WTC11 (cell line): ENCODE measurements at regions not wholly inside any gene's neighbourhood (a gene's known extent, or its start where the extent isn't known, plus 50 kb on each side); places are given as distances from the start of the nearest gene placed in this dataset.

Experiments used
- ATAC-seq: fragments of 200-7000 bp; cut with Tn5 transposase; 2 replicates; pipeline ENCODE4 v1.10.0; 2021; ENCODE audit warnings: mild to moderate bottlenecking, moderate library complexity
- CTCF ChIA-PET: fragments of 300-600 bp; sonication (Branson Sonifier 250); formaldehyde crosslinking; loops from one replicate; lab custom pipeline; 2021; ENCODE audit warnings: antibody characterized with exemption; lab: Charles Lee
- POLR2A ChIA-PET: fragments of 350-600 bp; sonication (Branson Sonifier 250); formaldehyde crosslinking; loops from one replicate; lab custom pipeline; 2021; ENCODE audit warnings: antibody characterized with exemption; lab: Charles Lee
- DNase-seq: peaks from one replicate; pipeline ENCODE4 v3.0.0; 2021; ENCODE audit warnings: low spot score
- H3K27ac Mint-ChIP-seq: 2 replicates; pipeline ENCODE4 v1.8.0; 2021; ENCODE audit warnings: mixed read lengths
- H3K27me3 Mint-ChIP-seq: 2 replicates; pipeline ENCODE4 v1.8.0; 2021; ENCODE audit warnings: low read depth, mild to moderate bottlenecking, moderate library complexity, mixed read lengths
- H3K36me3 Mint-ChIP-seq: 2 replicates; pipeline ENCODE4 v1.8.0; 2021; ENCODE audit warnings: mixed read lengths
- H3K4me1 Mint-ChIP-seq: 2 replicates; pipeline ENCODE4 v1.8.0; 2022; ENCODE audit warnings: mixed read lengths
- H3K4me3 Mint-ChIP-seq: 2 replicates; pipeline ENCODE4 v1.8.0; 2021; ENCODE audit warnings: mild to moderate bottlenecking, moderate library complexity, mixed read lengths
- H3K9me3 Mint-ChIP-seq: 2 replicates; pipeline ENCODE4 v1.8.0; 2021; ENCODE audit warnings: mixed read lengths
- FOXJ3 ChIP-seq: sonication (generic); formaldehyde crosslinking; IDR thresholded peaks from 2 replicates; pipeline ENCODE4 v1.9.0; 2021; ENCODE audit warnings: missing genetic modification reagents, mild to moderate bottlenecking, borderline replicate concordance
- FOXK1 ChIP-seq: sonication (generic); formaldehyde crosslinking; IDR thresholded peaks from 2 replicates; pipeline ENCODE4 v1.8.0; 2022; ENCODE audit warnings: mild to moderate bottlenecking, moderate library complexity, missing genetic modification reagents
- FOXP1 ChIP-seq: sonication (generic); formaldehyde crosslinking; IDR thresholded peaks from 2 replicates; pipeline ENCODE4 v1.8.0; 2022; ENCODE audit warnings: missing genetic modification reagents, mild to moderate bottlenecking, moderate library complexity, borderline replicate concordance
- GABPB1 ChIP-seq: sonication (generic); formaldehyde crosslinking; IDR thresholded peaks from 2 replicates; pipeline ENCODE4 v1.8.1; 2023; ENCODE audit warnings: mild to moderate bottlenecking, missing genetic modification reagents
- GTF2I ChIP-seq: fragments of 250-450 bp; sonication (Bioruptor Pico); conservative IDR thresholded peaks from 2 replicates; pipeline ENCODE4 v1.4.0; 2021; ENCODE audit warnings: mild to moderate bottlenecking
- NFYB ChIP-seq: sonication (generic); formaldehyde crosslinking; conservative IDR thresholded peaks from 2 replicates; pipeline ENCODE4 v1.8.0; 2022; ENCODE audit warnings: low read depth, missing genetic modification reagents
- STAT6 ChIP-seq: sonication (generic); formaldehyde crosslinking; conservative IDR thresholded peaks from 2 replicates; pipeline ENCODE4 v1.8.1; 2023; ENCODE audit warnings: mild to moderate bottlenecking, low read depth, missing genetic modification reagents, moderate library complexity
- TCF7 ChIP-seq: sonication (generic); formaldehyde crosslinking; IDR thresholded peaks from 2 replicates; pipeline ENCODE4 v1.8.0; 2022; ENCODE audit warnings: mild to moderate bottlenecking, low read depth, missing genetic modification reagents, moderate library complexity
- USF1 ChIP-seq: sonication (generic); formaldehyde crosslinking; IDR thresholded peaks from 2 replicates; pipeline ENCODE4 v1.8.0; 2022; ENCODE audit warnings: mild to moderate bottlenecking, missing genetic modification reagents
- ZBTB21 ChIP-seq: sonication (generic); formaldehyde crosslinking; IDR thresholded peaks from 2 replicates; pipeline ENCODE4 v1.8.1; 2023; ENCODE audit warnings: mild to moderate bottlenecking, missing genetic modification reagents, borderline replicate concordance
- ZMAT4 ChIP-seq: fragments of 250-450 bp; sonication (Bioruptor Pico); IDR thresholded peaks from 2 replicates; pipeline ENCODE4 v1.9.0; 2021; ENCODE audit warnings: mild to moderate bottlenecking
- ZNF263 ChIP-seq: sonication (generic); formaldehyde crosslinking; IDR thresholded peaks from 2 replicates; pipeline ENCODE4 v1.8.1; 2022; ENCODE audit warnings: low read depth, mild to moderate bottlenecking, moderate library complexity, missing genetic modification reagents
- ZNF671 ChIP-seq: fragments of 250-450 bp; sonication (Bioruptor Pico); IDR thresholded peaks from 2 replicates; pipeline ENCODE4 v1.8.0; 2021; ENCODE audit warnings: mild to moderate bottlenecking
- TF ChIP-seq, protein P1 (sequence below): sonication (generic); formaldehyde crosslinking; IDR thresholded peaks from 2 replicates; pipeline ENCODE4 v1.8.1; 2023; ENCODE audit warnings: mild to moderate bottlenecking, missing genetic modification reagents, moderate library complexity
- TF ChIP-seq, protein P2 (sequence below): sonication (generic); formaldehyde crosslinking; IDR thresholded peaks from 2 replicates; pipeline ENCODE4 v1.8.0; 2022; ENCODE audit warnings: mild to moderate bottlenecking, missing genetic modification reagents
- TF ChIP-seq, protein P3 (sequence below): sonication (generic); formaldehyde crosslinking; IDR thresholded peaks from 2 replicates; pipeline ENCODE4 v1.8.1; 2022; ENCODE audit warnings: low read depth, missing genetic modification reagents, borderline replicate concordance
- TF ChIP-seq, protein P4 (sequence below): sonication (generic); formaldehyde crosslinking; IDR thresholded peaks from 2 replicates; pipeline ENCODE4 v1.8.1; 2023; ENCODE audit warnings: mild to moderate bottlenecking, missing genetic modification reagents
- TF ChIP-seq, protein P5 (sequence below): sonication (generic); formaldehyde crosslinking; IDR thresholded peaks from 2 replicates; pipeline ENCODE4 v1.8.0; 2023; ENCODE audit warnings: mild to moderate bottlenecking, missing genetic modification reagents

GRCh38 chr2:199631129-199631528, 173.4 kb upstream of the SATB2 start:
- H3K4me1 Mint-ChIP-seq = peaks cover 18% of the 10 kb centered on the region
- H3K9me3 Mint-ChIP-seq = no peaks in the 10 kb centered on the region
- no peak for TF ChIP-seq FOXJ3
- no peak for ATAC-seq
- no peak for DNase-seq
- no peak overlapping the region for H3K27ac Mint-ChIP-seq
- H3K36me3 Mint-ChIP-seq = no peaks in the 10 kb centered on the region
- CTCF ChIA-PET = no interaction called here
- POLR2A ChIA-PET = no interaction called here
- H3K4me3 Mint-ChIP-seq = no peak overlapping the region
- no peaks in the 10 kb centered on the region for H3K27me3 Mint-ChIP-seq

DNA sequence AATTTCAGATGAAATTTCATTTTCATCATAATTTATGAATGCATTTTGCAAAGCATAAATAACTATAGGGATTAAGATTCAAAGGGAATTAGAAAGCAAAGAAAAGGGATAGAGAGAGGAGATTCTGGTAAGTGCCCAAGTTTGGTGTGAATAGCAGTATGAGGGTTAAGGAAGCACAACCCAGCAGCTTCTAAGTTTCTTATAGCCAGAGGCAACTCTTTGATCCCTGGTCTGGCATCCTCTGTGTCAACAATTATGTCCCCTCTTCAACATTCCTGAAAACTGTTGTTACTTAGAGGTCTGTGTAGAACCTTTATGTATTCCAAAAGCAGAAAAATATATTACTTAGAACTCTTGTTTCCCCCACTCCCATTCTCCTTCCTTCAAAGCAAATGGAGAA, 171.6 kb upstream of the SATB2 start:
- ChIA-PET CTCF (no interaction called here), POLR2A (no interaction called here)
- DNase-seq = no peak
- Mint-ChIP-seq H3K4me1 (peaks cover 26% of the 10 kb centered on the region), H3K27ac (no peak overlapping the region), H3K4me3 (no peak overlapping the region), H3K9me3 (no peaks in the 10 kb centered on the region), H3K27me3 (no peaks in the 10 kb centered on the region), H3K36me3 (no peaks in the 10 kb centered on the region)
- no peak for ATAC-seq
- TF ChIP-seq, protein P1, sequence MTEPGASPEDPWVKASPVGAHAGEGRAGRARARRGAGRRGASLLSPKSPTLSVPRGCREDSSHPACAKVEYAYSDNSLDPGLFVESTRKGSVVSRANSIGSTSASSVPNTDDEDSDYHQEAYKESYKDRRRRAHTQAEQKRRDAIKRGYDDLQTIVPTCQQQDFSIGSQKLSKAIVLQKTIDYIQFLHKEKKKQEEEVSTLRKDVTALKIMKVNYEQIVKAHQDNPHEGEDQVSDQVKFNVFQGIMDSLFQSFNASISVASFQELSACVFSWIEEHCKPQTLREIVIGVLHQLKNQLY (CRISPR knock-in tag) = no peak
- TF ChIP-seq FOXK1 (no peak), TCF7 (no peak), NFYB (CRISPR knock-in tag) (no peak), GABPB1 (no peak), ZNF671 (CRISPR knock-in tag) (no peak), FOXP1 (CRISPR knock-in tag) (no peak), GTF2I (CRISPR knock-in tag) (no peak), ZMAT4 (no peak), STAT6 (CRISPR knock-in tag) (no peak), ZBTB21 (CRISPR knock-in tag) (no peak), ZNF263 (CRISPR knock-in tag) (no peak), USF1 (CRISPR knock-in tag) (no peak)
- TF ChIP-seq, protein P2, sequence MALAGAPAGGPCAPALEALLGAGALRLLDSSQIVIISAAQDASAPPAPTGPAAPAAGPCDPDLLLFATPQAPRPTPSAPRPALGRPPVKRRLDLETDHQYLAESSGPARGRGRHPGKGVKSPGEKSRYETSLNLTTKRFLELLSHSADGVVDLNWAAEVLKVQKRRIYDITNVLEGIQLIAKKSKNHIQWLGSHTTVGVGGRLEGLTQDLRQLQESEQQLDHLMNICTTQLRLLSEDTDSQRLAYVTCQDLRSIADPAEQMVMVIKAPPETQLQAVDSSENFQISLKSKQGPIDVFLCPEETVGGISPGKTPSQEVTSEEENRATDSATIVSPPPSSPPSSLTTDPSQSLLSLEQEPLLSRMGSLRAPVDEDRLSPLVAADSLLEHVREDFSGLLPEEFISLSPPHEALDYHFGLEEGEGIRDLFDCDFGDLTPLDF (CRISPR knock-in tag) = no peak
- TF ChIP-seq, protein P3, sequence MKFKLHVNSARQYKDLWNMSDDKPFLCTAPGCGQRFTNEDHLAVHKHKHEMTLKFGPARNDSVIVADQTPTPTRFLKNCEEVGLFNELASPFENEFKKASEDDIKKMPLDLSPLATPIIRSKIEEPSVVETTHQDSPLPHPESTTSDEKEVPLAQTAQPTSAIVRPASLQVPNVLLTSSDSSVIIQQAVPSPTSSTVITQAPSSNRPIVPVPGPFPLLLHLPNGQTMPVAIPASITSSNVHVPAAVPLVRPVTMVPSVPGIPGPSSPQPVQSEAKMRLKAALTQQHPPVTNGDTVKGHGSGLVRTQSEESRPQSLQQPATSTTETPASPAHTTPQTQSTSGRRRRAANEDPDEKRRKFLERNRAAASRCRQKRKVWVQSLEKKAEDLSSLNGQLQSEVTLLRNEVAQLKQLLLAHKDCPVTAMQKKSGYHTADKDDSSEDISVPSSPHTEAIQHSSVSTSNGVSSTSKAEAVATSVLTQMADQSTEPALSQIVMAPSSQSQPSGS (CRISPR knock-in tag) = no peak
- TF ChIP-seq, protein P4, sequence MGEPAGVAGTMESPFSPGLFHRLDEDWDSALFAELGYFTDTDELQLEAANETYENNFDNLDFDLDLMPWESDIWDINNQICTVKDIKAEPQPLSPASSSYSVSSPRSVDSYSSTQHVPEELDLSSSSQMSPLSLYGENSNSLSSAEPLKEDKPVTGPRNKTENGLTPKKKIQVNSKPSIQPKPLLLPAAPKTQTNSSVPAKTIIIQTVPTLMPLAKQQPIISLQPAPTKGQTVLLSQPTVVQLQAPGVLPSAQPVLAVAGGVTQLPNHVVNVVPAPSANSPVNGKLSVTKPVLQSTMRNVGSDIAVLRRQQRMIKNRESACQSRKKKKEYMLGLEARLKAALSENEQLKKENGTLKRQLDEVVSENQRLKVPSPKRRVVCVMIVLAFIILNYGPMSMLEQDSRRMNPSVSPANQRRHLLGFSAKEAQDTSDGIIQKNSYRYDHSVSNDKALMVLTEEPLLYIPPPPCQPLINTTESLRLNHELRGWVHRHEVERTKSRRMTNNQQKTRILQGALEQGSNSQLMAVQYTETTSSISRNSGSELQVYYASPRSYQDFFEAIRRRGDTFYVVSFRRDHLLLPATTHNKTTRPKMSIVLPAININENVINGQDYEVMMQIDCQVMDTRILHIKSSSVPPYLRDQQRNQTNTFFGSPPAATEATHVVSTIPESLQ = no peak
- TF ChIP-seq, protein P5, sequence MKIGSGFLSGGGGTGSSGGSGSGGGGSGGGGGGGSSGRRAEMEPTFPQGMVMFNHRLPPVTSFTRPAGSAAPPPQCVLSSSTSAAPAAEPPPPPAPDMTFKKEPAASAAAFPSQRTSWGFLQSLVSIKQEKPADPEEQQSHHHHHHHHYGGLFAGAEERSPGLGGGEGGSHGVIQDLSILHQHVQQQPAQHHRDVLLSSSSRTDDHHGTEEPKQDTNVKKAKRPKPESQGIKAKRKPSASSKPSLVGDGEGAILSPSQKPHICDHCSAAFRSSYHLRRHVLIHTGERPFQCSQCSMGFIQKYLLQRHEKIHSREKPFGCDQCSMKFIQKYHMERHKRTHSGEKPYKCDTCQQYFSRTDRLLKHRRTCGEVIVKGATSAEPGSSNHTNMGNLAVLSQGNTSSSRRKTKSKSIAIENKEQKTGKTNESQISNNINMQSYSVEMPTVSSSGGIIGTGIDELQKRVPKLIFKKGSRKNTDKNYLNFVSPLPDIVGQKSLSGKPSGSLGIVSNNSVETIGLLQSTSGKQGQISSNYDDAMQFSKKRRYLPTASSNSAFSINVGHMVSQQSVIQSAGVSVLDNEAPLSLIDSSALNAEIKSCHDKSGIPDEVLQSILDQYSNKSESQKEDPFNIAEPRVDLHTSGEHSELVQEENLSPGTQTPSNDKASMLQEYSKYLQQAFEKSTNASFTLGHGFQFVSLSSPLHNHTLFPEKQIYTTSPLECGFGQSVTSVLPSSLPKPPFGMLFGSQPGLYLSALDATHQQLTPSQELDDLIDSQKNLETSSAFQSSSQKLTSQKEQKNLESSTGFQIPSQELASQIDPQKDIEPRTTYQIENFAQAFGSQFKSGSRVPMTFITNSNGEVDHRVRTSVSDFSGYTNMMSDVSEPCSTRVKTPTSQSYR (CRISPR knock-in tag) = no peak
